ENCODE measurements at regions not wholly inside any gene's neighbourhood (a gene's known extent, or its start where the extent isn't known, plus 50 kb on each side); places are given as distances from the start of the nearest gene placed in this dataset.

- Histone ChIP-seq H3K9ac (no peak overlapping the region), H3K27me3 (no peaks in the 10 kb centered on the region), H3K36me3 (no peaks in the 10 kb centered on the region), H3K9me3 (no peaks in the 10 kb centered on the region), H3K4me3 (no peak overlapping the region), H3K27ac (no peak overlapping the region), H3K4me2 (no peak overlapping the region), H3K4me1 (peaks cover 17% of the 10 kb centered on the region), H4K20me1 (no peaks in the 10 kb centered on the region)
- TF ChIP-seq Cebpa-rat (IDR thresholded peaks at IDR 0.05) = no peak
Measured at GRCh38 chr2:128568106-128568505, 249.4 kb upstream of the HS6ST1 start.

- Histone ChIP-seq H3K9me3 (no peaks in the 10 kb centered on the region), H3K27ac (no peak overlapping the region), H3K9ac (no peak overlapping the region), H4K20me1 (no peaks in the 10 kb centered on the region), H3K27me3 (no peaks in the 10 kb centered on the region), H3K4me3 (no peak overlapping the region), H3K4me2 (no peak overlapping the region), H3K36me3 (no peaks in the 10 kb centered on the region), H3K4me1 (peaks cover 10% of the 10 kb centered on the region)
- no peak for TF ChIP-seq Cebpa-rat (IDR thresholded peaks at IDR 0.05)
Measured at GRCh38 chr2:128573116-128573515, 254.4 kb upstream of the HS6ST1 start.

DNA sequence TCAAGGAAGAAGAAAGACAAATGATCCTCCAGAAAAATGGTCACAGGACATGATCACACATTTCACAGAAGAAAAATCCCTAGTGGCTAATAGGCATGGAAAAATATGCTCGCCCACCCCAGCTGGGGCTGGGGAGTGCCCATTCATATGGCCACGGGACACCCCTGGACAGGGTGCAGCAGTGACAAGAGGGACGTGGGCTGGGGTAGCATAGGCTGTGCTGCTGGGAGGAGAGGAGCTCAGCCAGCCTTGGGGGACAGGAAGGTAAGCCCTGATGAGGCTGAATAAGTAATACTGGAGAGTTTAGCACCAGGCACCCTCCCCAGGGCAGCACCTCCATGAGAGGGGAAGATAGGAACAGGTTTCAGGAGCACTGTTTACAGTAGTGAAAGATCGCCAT is 254.9 kb upstream of the HS6ST1 start:
- Histone ChIP-seq H3K4me2 (no peak overlapping the region), H3K4me3 (no peak overlapping the region), H3K9me3 (no peaks in the 10 kb centered on the region), H4K20me1 (no peaks in the 10 kb centered on the region), H3K36me3 (no peaks in the 10 kb centered on the region), H3K27ac (no peak overlapping the region), H3K4me1 (peaks cover 14% of the 10 kb centered on the region), H3K27me3 (no peaks in the 10 kb centered on the region), H3K9ac (no peak overlapping the region)
- TF ChIP-seq Cebpa-rat (IDR thresholded peaks at IDR 0.05) = no peak

- Histone ChIP-seq H3K27me3 (no peaks in the 10 kb centered on the region), H3K4me1 (peaks cover 13% of the 10 kb centered on the region), H3K9ac (no peak overlapping the region), H3K36me3 (no peaks in the 10 kb centered on the region), H3K4me2 (no peak overlapping the region), H3K9me3 (no peaks in the 10 kb centered on the region), H3K4me3 (no peak overlapping the region), H4K20me1 (no peaks in the 10 kb centered on the region), H3K27ac (no peak overlapping the region)
- no peak for TF ChIP-seq Cebpa-rat (IDR thresholded peaks at IDR 0.05)
Measured at GRCh38 chr2:128577141-128577930, 258.7 kb upstream of the HS6ST1 start.

DNA sequence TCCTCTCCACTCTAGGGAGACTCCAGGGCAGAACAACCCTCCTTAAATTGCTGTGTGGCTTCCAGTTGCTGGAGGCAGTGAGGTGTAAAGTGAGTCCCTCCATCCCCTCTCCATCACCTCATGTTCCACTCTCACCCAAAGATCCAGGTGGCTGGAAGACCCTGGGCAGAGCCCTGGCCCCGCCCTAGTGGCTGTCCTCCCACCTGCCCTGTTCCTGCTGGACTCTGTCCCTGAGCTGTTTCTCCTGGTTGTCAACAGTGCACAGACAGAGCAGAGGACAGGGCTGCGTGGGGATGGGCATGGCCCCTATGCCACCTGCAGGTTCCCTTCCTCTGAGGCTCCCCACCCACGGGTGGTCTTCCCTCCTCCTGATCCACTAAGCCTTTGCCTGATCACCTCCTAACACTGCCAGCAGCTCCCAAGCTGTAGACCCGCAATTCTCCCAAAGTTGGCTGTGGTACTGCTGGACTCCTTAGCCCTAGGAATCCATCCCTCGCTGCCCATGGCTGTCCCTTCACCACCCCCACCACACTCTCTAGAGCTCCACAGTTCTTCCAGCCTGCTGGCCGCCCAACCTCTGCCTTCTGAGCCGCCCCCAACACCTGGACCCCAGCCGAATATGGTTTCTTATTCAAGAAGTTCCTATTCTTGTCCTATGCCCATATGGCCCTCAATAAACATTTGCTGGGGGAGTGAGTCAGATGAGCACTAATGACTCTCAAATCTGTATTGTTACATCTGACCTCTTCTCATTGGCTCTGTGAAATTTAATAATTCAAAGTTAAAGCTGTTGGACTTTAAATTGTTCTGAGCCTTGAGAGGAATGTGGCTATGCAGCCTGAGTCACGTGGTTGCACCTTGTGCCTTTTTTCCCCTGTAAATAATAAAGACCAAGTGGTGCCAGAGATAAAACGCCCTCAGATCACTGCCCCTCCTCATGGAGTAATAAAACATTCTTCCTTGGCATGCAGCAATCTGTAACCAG is 260.0 kb upstream of the HS6ST1 start:
- no peak for TF ChIP-seq Cebpa-rat (IDR thresholded peaks at IDR 0.05)
- no peak overlapping the region for H3K4me3 ChIP-seq
- H3K4me1 ChIP-seq = peaks cover 8% of the 10 kb centered on the region
- no peaks in the 10 kb centered on the region for H4K20me1 ChIP-seq
- no peaks in the 10 kb centered on the region for H3K27me3 ChIP-seq
- no peak overlapping the region for H3K27ac ChIP-seq
- H3K9me3 ChIP-seq = no peaks in the 10 kb centered on the region
- no peaks in the 10 kb centered on the region for H3K36me3 ChIP-seq
- peak overlapping the region; percentile 29 for H3K4me2 ChIP-seq
- H3K9ac ChIP-seq = no peak overlapping the region

DNA sequence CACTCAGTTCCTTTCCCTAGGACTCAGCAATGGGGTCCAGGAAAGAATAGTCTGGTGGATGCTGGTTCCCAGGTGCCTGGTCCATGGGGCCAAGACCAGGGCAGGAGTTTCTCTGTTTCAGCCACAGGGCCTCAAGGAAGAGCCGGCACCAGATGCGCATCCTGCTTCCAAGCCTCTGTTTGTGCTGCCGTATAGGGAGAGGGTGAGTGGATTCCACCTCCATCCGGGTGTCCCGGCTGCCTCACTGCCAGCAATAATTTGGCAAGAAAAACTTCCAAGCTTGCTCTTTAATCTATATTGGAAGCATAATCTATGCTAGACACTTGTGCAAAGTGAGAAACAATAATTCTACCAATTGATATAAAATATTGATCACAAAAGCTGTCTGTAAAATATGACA is 261.2 kb upstream of the HS6ST1 start:
- Histone ChIP-seq H3K9ac (no peak overlapping the region), H3K4me1 (peaks cover 12% of the 10 kb centered on the region), H3K9me3 (no peaks in the 10 kb centered on the region), H3K4me3 (no peak overlapping the region), H3K27ac (no peak overlapping the region), H4K20me1 (no peaks in the 10 kb centered on the region), H3K36me3 (no peaks in the 10 kb centered on the region), H3K27me3 (no peaks in the 10 kb centered on the region), H3K4me2 (no peak overlapping the region)
- TF ChIP-seq Cebpa-rat (IDR thresholded peaks at IDR 0.05) = no peak

GRCh38 chr2:128580988-128581848 is 262.6 kb upstream of the HS6ST1 start:
- H3K4me2 ChIP-seq = no peak overlapping the region
- no peak overlapping the region for H3K4me3 ChIP-seq
- peaks cover 6% of the 10 kb centered on the region for H3K9me3 ChIP-seq
- TF ChIP-seq Cebpa-rat (IDR thresholded peaks at IDR 0.05) = no peak
- H3K36me3 ChIP-seq = no peaks in the 10 kb centered on the region
- H3K27me3 ChIP-seq = no peaks in the 10 kb centered on the region
- H3K4me1 ChIP-seq = peaks cover 12% of the 10 kb centered on the region
- no peaks in the 10 kb centered on the region for H4K20me1 ChIP-seq
- H3K27ac ChIP-seq = no peak overlapping the region
- no peak overlapping the region for H3K9ac ChIP-seq

- H3K4me3 ChIP-seq = no peak overlapping the region
- H3K4me2 ChIP-seq = no peak overlapping the region
- no peak overlapping the region for H3K9ac ChIP-seq
- no peaks in the 10 kb centered on the region for H4K20me1 ChIP-seq
- H3K36me3 ChIP-seq = no peaks in the 10 kb centered on the region
- no peak overlapping the region for H3K27ac ChIP-seq
- TF ChIP-seq Cebpa-rat (IDR thresholded peaks at IDR 0.05) = no peak
- H3K27me3 ChIP-seq = no peaks in the 10 kb centered on the region
- H3K9me3 ChIP-seq = peaks cover 9% of the 10 kb centered on the region
- H3K4me1 ChIP-seq = peaks cover 12% of the 10 kb centered on the region
Measured at GRCh38 chr2:128581849-128582244, 263.2 kb upstream of the HS6ST1 start.

DNA sequence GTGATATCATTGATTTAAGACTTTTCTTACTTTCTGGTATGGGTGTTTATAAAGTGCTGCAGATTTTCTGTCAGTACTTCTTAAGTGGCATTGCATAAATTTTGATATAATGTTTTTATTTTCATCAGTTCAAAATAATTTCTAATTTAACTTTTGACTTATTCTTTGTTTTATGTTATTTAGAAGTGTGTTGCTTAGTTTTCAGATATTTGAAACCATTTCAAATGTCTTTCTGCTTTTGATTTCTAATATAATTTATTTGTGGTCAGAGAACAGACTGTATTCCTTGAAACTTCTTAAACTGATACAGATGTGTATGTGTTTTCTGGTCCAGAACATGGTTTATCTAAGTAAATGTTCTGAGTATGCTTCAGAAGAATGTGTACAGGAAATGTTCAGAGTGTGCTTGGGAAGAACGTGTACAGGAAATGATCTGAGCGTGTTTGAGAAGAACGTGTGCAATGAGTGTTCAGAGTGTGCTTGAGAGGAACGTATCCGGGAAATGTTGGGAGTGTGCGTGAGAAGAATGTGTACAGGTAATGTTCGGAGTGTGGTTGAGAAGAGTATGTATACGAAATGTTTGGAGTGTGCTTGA is 265.7 kb upstream of the HS6ST1 start:
- Histone ChIP-seq H3K4me2 (no peak overlapping the region), H3K27me3 (no peaks in the 10 kb centered on the region), H3K4me1 (0 out of 2 replicates have a peak, but pooled peaks cover 4% of the 10 kb centered on the region), H3K9ac (no peak overlapping the region), H3K4me3 (no peak overlapping the region), H3K27ac (no peak overlapping the region), H4K20me1 (no peaks in the 10 kb centered on the region), H3K36me3 (no peaks in the 10 kb centered on the region), H3K9me3 (peaks cover 9% of the 10 kb centered on the region)
- no peak for TF ChIP-seq Cebpa-rat (IDR thresholded peaks at IDR 0.05)

Data from BLaER1 (cell line).